ENCODE measurements at regions not wholly inside any gene's neighbourhood (a gene's known extent, or its start where the extent isn't known, plus 50 kb on each side); places are given as distances from the start of the nearest gene placed in this dataset.
"Not testable (repeated sequence)": the region's sequence is repeated elsewhere in the genome, so short reads cannot be mapped to it uniquely, and the experiment has no call there.

DNA sequence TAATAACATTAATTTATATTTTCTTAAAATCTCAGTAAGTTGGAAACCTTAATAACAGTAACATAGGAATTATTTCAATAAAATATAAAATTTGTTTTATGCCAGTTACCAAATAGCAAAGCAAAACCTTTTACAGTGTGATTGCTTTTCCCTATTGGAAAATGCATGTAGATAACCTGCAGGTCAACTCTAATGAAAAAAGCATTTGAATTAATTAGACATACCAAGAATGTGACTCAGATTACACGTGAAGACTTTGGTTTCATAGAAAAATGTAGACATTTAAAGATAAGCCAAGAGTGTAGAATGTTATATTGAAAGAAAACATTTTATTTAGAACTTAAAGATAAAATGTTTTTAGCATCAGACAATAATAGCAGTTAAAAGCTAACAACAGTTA lies 888.1 kb downstream of the TMEM121 start:
- no peak for DNase-seq (ENCODE audit: extremely low read depth in 1 of 11, low read depth in 9 of 11, low spot score in 4 of 11)

GRCh38 chr14:106417224-106418049 lies 891.1 kb downstream of the TMEM121 start:
- no peak for DNase-seq (ENCODE audit: extremely low read depth in 1 of 11, low read depth in 9 of 11, low spot score in 4 of 11)

DNA sequence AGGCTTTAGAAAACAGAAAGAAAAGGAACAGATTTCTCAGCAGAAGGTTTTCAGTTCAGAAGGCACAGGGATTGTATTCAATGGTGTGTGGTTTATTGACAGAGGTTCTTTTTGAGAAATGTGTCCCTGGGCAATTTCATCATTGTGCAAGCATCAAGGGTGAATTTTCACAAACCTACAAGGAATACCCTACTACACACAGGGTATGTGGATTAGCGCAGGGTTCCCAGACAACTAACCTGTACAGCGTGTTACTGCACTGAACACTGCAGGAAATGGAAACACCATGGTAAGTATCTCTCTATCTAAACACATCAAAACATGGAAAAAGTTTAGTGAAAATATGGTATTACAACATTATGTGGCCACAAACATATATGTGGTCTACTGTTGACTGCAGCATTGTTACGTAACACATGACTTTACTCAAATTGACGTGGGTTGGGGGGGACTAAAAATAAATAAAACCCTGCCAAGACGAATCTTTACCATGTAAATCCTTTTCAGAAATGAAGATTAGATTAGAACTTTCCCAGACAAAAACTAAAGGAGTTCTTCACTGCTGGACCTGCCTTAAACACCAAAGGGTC lies 893.1 kb downstream of the TMEM121 start:
- DNase-seq (ENCODE audit: extremely low read depth in 1 of 11, low read depth in 9 of 11, low spot score in 4 of 11): no peak

GRCh38 chr14:106421431-106422033 lies 895.1 kb downstream of the TMEM121 start:
- DNase-seq (ENCODE audit: extremely low read depth in 1 of 11, low read depth in 9 of 11, low spot score in 4 of 11): not testable (repeated sequence)

- DNase-seq (ENCODE audit: extremely low read depth in 1 of 11, low read depth in 9 of 11, low spot score in 4 of 11): no peak
Measured at GRCh38 chr14:106422066-106422465, 895.7 kb downstream of the TMEM121 start.

DNA sequence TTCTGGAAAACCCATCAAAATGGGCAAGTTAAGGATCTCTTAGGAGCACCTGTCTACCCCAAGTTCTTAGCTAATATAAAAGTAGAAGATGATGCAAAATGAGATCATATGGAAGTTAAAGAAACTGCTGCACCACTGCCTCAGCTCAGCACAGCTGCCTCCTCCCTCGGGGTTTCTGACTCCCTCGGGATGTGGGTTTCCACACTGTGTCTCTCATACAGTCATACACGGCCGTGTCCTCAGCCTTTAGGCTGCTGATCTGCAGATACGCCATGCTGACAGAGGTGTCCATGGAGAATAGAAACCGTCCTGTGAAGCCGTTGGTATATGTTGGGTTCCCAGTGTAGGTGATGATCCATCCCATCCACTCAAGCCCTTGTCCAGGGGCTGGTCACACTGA lies 898.8 kb downstream of the TMEM121 start:
- not testable (repeated sequence) for DNase-seq (ENCODE audit: extremely low read depth in 1 of 11, low read depth in 9 of 11, low spot score in 4 of 11)

- no peak for DNase-seq (ENCODE audit: extremely low read depth in 1 of 11, low read depth in 9 of 11, low spot score in 4 of 11)
Measured at GRCh38 chr14:106436310-106436905, 910.0 kb downstream of the TMEM121 start.

DNA sequence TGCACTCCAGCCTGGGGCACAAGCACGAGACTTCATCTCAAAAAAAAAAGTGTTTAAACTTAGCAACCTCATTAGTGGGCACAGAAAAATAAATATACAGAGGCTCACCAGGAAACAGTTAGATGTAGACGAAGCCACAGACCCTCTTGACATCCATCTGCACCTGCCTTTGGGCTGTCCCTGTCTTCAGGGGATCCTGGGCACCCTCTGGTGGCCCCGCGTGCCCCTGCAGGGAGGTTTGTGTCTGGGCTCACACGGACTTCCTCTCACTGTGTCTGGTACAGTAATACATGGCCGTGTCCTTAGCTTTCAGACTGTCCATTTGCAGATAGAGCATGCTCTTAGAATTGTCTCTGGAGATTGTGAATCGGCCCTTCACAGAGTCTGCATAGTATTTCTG lies 916.5 kb downstream of the TMEM121 start:
- no peak for DNase-seq (ENCODE audit: extremely low read depth in 1 of 11, low read depth in 9 of 11, low spot score in 4 of 11)

GRCh38 chr14:106455026-106455425 lies 928.6 kb downstream of the TMEM121 start:
- DNase-seq (ENCODE audit: extremely low read depth in 1 of 11, low read depth in 9 of 11, low spot score in 4 of 11): no peak

DNA sequence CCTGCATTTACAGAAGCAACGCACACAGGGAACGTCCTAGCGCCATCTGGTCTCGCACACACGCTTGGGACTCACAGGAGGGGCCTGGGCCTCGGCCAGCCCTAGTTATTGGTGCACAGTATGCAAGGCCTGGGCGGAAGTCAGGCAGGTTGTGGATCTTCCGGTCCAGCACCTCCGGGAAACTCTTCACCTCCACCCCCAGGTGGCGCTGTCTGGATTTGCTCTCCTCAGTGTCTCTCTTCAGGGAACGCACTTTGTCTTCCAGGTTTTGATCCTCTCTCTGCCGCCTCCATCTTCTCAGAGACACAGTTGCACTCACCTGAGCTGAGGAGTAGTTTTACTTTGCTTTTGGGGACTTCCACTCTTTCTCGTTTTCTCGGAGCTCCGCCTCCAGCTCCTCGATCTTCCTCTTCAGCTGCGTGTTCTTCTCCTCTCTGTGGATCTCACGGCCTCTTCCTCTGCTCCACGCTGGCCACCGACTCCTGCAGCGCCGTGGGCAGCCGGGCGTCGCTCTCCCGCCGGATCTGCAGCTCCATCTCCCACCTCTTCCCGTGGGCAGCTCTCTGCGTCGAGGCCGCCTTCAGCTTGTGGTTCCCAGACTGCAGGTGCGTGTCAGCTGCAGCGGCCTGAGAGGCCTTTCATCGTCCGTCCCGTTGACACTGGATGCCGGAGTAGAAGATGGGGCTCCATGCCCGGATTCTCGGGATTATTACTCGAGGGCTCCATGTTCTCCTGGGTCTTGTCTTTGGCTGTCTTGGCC lies 933.8 kb downstream of the TMEM121 start:
- no peak for DNase-seq (ENCODE audit: extremely low read depth in 1 of 11, low read depth in 9 of 11, low spot score in 4 of 11)

GRCh38 chr14:106460916-106461315 lies 934.5 kb downstream of the TMEM121 start:
- DNase-seq (ENCODE audit: extremely low read depth in 1 of 11, low read depth in 9 of 11, low spot score in 4 of 11): no peak

DNA sequence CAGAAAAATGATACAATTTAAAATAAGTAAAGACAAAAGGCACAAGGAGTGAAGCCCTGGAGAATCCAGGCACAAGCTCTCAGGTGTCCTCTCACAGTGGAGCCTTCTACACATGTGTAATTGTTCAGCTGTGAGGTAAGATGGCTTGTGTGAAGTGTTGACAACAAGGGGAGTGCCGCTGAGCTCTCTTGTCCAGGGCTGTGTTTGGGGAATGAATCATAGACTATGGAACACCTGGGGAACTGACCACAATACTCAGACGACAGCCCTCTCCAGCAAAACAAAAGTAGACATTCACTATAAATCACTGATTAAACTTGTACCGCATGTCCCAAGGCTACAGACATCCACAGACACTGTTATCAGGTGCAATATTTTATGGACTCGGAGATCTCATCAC lies 940.1 kb downstream of the TMEM121 start:
- DNase-seq (ENCODE audit: extremely low read depth in 1 of 11, low read depth in 9 of 11, low spot score in 4 of 11): not testable (repeated sequence)

- DNase-seq (ENCODE audit: extremely low read depth in 1 of 11, low read depth in 9 of 11, low spot score in 4 of 11): not testable (repeated sequence)
Measured at GRCh38 chr14:106468869-106469268, 942.5 kb downstream of the TMEM121 start.

GRCh38 chr14:106470028-106470427 lies 943.6 kb downstream of the TMEM121 start:
- not testable (repeated sequence) for DNase-seq (ENCODE audit: extremely low read depth in 1 of 11, low read depth in 9 of 11, low spot score in 4 of 11)

DNA sequence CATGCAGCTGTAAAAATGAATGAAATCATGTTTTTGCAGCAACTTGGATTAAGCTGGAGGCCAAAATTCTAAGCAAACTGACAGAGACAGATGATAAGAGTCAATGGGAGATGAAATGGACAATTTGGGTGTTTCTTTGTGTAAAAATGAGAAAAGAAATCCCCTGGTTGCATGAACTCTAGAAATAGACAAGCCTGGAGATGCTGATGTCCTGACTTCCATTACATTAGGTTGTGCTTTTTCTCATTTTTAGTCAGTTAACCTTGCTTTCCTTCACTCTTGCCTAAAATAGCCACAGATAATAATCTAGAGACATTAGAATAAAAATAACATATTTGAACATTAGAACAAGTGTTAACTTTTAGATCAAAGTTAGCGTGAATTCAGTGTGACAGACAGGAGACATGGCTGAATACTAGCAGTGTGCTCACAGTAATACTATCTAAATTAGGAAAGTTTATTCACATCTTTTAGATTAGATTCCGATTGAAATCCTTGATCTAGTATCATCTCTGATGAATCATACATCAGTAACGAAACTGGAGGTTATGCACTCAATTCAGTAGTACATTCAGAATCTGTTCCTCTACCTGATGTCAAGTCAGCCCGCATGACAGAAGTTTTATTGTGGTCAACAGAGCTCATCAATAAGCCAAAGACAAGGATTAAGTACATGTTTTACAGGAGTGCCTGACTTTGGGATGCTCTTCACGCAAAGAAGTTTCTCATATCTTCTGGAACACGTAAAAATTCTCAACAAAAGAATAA lies 948.1 kb downstream of the TMEM121 start:
- not testable (repeated sequence) for DNase-seq (ENCODE audit: extremely low read depth in 1 of 11, low read depth in 9 of 11, low spot score in 4 of 11)

- not testable (repeated sequence) for DNase-seq (ENCODE audit: extremely low read depth in 1 of 11, low read depth in 9 of 11, low spot score in 4 of 11)
Measured at GRCh38 chr14:106475214-106475613, 948.8 kb downstream of the TMEM121 start.

DNA sequence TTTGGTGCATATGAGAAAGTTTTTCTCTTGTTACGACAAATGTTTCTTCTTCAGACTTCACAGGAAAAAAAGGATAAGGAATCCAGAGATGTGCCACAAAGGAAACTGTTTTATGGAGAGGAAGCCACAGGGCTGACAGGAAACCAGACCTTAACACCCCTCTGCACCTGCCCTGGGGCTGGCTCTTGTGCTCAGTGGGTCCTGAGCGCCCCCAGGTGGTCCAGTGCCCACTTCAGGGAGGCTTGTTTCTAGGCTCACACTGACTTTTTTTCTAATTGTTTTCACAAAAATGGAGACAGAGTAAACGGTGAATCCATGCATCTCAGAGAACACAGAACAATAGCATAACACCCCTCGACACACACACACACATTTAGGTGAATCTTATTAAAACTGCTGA lies 951.2 kb downstream of the TMEM121 start:
- not testable (repeated sequence) for DNase-seq (ENCODE audit: extremely low read depth in 1 of 11, low read depth in 9 of 11, low spot score in 4 of 11)

DNA sequence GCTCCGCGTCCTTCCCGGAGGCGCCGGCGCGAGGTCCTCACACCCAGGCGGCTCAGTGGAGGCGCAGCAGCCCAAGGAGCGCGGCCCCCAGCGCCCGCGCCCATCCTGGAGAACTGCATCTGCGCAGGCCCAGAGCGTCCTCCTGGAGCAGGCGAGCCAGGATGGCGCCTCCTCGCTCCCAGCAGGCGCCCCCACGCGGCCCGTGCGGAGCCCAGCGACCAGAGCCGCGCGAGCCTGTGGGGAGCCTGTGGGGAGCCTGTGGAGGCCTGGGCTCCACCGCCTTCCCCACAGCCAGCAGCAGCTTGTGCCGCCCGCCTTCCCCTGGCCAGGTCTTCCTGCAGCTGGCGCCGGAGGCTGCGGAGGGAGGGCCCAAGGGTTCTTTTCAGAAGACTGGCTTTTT lies 953.9 kb downstream of the TMEM121 start:
- not testable (repeated sequence) for DNase-seq (ENCODE audit: extremely low read depth in 1 of 11, low read depth in 9 of 11, low spot score in 4 of 11)

Measured in renal cortex interstitium (tissue), 11 donors.